ENCODE measurements at regions not wholly inside any gene's neighbourhood (a gene's known extent, or its start where the extent isn't known, plus 50 kb on each side); places are given as distances from the start of the nearest gene placed in this dataset.

DNA sequence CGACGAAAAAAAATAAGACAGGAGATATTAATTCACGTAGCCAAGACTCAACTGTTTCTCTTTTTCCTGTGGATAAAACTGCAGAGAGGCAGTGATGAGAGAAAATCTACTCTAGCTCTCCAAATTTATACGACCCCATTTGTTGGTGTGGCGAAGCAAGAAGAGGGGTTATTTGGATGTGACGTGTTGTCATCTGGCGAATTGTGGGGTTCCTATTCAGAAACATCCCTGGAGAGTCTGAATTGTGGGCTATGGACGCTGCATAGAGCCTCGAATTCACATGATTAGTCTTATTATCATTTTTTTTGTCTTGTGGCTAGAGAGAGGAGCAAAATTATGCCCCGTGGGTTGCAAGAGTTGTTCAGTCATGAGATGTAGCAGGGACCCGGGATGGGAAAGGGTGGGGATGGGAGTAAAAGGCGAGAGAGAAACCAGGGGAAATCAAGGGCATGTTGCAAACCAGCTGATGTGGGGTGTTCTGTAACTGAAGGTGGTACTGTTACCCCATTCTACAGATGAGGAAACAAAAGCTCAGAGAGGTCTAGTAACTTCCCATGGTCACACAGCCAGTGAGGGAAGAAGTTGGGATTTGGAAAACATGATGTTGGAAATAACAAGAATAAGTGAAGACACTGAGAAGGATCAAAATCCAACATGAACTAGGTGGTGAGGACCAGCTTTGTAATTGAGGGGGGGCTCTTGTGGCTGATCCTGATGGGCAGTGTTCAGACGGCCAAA lies 69.2 kb upstream of the SFMBT2 start:
- no peak for DNase-seq (ENCODE audit: low read depth in 3 of 3, low spot score in 2 of 3)

DNA sequence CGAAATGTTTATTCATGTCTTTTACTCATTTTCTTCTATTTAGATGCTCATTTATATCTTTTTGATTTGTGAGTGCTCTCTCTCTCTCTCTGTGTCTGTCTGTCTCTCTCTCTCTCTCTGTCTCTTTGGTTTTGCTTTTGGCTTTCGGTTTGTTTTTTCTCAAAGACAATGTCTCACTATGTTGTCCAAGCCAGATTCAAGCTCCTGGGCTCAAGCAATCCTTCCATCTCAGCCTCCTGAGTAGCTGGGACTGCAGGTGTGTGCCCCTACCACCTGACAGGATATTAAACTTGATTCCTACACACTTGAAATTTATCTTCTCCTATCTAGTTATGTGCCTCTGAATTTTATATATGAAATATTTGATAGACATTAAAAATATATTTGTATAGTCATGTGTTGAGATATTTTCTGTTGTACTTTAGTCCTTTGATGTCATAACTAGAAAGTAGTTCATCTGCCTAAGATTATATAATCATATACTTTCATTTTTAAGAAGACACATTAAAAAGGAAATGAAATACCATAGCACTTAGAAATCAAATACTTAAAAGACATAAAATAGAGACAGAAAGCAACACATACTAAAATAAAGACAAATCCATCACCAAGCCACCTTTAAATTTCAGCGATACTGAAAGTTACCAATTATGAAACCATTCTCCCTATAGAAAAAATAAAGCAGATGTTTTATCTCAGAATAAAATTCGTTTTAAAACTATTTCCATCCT lies 68.1 kb upstream of the SFMBT2 start:
- DNase-seq (ENCODE audit: low read depth in 3 of 3, low spot score in 2 of 3): no peak

DNA sequence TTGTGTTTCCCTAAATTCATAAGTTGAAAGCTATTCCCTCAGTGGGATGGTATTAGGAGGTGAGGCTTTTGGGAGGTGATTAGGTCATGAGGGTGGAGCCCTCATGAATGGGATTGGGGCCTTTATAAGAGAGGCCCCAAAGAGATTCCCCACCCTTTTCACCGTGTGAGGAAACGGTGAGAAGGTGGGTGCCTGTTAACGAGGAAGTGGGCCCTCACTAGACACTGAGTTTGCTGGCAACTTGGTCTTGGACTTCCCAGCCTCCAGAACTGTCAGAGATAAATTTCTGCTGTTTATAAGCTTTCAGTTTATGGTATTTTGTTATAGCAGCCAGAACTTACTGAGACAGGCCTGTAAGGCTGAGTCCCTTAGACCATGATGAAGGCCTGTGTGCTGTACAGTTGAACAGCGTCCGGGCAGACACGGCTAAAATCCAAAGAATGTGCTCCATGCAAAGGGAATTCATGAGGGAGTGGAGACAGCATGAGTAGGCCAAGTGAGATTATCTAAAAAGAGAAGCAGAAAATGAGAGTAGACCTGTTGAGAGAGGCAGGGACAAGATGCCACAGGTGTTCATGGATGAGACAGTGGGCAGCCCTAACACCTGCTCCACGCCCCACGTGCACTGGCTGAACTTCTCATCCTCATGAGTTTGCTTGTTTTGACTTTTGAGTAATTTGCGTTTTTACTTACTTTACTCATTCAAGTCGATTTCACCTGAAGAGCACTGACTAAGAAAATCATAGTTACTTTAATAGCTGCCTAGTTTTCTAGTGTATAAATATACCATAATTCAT lies 66.9 kb upstream of the SFMBT2 start:
- no peak for DNase-seq (ENCODE audit: low read depth in 3 of 3, low spot score in 2 of 3)

DNA sequence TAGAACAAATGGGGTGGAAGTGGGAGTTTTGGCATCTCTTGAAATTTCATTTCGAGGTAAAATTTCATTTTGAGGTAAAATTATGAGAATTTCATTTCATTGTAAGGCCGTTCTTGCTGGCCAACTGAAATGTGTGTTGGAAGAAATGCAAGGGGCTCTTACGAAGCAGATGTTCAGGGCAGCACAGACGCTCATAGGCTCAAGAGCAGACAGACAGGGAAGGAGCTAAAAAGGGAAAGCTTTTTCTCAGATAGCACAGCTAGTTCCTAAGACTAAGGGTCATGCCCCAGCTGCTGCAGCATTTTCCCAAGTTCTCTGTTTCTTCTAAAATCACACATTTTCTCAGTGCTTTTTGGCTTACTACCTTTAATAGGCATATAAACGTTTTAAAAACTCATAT lies 65.1 kb upstream of the SFMBT2 start:
- no peak for DNase-seq (ENCODE audit: low read depth in 3 of 3, low spot score in 2 of 3)

DNA sequence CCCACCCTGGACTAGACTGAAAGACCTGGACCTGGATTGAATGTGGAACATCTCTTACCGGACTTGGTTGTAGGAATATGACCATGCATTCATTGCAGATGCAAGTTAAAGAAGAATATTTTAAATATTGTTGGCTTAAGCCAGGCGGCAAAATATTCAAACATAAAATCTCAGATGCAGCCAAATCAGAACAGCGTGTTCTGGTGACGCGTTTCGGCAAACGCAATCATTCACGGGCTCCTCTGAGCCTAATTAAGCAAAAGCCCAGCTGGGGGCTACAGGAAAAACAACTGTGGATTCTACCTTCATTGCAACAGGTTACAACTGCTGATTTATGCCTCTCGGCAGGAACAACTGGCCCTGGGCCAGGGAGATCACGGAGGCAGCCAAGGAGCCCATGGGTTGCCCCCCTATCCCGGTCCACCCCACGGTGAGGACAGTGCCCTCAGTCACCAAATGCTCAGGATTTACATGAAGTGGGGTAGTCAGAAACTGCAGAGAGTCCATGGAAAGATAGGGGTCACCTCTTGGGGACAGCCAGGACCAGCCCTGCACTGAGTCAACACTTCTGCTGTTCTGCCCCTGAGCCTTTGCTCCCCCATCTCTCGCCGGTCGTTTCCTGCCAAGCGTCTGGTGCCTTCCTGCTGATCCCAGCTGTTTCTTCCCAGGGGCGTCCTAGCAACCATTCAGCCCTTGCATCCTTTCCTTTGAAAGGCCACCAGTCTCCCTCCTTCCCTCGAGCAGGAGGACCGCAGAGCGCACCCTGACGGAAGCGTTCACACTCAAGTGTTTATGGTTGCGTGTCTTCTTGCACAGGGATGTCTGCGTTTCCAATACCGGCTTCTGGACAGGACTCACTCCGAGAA lies 64.4 kb upstream of the SFMBT2 start:
- DNase-seq (ENCODE audit: low read depth in 3 of 3, low spot score in 2 of 3): no peak

DNA sequence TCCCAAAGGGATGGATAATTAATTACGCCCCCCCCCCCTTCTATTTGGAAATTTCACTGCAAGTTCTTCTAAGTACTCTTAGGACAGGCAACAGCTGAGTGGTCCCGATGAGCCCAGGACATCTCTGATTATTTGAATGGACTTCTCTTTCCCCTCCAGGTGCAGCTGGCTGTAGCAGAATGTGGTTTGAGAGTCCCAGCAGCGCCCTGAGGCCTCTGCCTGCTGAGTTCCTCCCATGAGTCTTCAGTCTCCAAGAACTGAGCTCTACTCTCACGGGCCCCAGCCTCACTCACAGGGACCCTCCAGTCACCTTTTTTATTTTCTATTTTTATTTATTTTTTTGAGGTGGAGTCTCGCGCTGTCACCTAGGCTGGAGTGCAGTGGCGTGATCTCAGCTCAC lies 63.6 kb upstream of the SFMBT2 start:
- no peak for DNase-seq (ENCODE audit: low read depth in 3 of 3, low spot score in 2 of 3)

DNA sequence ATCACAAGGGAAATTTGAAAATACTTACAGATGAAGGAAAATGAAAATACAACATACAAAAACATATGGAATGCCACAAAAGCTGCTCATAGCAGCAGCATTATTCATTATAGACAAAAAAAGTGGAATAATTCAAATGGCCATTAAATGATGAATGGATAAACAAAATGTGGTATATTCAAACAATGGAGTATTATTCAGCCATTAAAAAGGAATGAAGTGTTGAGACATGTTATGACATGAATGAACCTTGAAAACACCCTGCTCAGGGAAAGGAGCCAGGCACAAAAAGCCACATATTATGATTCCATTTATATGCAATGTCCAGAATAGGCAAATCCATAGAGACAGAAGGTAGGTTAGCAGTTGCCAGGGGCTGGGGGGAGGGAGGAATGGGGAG lies 62.6 kb upstream of the SFMBT2 start:
- DNase-seq (ENCODE audit: low read depth in 3 of 3, low spot score in 2 of 3): no peak

DNA sequence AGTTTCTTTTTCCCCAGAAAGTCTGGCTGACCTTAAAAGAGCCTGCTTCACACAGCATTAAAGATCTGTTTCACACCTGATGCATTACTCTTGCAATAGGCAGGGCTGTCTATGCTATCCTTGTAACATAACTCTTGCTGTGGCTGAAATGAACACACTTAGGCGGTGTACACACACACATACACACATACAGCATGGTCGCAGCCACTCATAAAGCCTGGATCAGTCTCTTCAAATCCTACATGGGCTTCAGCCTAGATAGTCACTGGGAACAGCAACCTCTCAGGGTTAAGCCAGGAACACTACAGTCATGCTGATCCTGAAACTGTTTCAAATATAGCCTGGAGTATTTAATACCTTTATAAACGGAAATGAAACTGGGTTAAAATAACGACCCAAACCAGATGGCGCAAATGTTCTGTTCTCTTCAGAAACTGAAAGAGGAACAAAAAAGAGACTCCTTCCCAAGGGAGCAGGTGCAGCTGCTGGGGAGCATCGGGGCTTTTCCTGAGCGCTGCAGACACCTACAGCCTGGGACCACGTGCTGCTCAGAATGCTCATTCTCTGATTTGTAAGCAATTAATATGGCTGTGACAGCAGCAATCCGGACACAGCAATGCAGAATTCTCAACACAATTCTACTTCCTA lies 61.0 kb upstream of the SFMBT2 start:
- no peak for DNase-seq (ENCODE audit: low read depth in 3 of 3, low spot score in 2 of 3)

DNA sequence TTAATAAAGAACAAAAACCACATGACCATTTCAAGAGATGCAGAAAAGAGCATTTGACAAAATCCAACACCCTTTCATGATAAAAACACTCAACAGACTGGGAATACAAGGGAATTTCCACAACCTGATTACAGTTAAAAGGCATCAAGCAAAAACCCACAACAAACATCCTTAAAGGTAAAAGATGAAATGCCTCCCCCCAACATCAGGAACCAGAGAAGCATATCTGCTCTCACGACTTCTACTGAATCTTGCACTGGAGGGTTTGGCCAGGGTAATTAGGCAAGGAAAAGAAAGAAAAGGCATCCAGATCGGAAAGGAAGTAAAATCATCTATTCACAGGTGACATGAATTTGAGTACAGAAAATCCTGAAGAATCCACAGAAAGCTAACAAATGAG lies 59.5 kb upstream of the SFMBT2 start:
- no peak for DNase-seq (ENCODE audit: low read depth in 3 of 3, low spot score in 2 of 3)

DNA sequence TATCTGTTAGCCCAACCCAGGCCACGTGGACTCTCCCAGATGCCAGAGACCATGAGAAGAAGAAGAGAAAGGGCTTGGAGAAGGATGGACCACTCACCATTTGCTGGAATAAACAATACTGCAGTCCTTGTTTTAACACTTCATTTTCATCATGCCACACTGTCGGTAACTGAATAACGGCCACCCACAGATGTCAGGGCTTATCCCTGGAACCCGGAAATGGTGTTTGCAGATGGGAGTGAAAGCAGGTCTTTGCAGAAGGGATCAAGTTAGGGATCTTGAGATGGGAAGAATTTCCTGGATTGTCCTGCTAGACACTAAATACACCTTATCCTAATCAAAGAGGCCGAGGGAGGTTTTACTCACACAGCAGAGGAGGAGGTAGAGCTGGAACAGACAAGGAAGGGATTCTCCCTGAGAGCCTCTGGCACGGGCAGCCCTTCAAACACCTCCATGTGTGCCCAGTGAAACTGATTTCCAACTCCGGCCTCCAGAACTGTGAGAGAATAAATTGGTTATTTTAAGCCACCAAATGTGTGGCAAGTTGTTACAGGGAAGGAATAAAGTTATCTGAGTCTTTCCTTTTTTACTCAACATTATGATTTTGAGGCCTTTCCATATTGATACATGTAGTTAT lies 56.3 kb upstream of the SFMBT2 start:
- DNase-seq (ENCODE audit: low read depth in 3 of 3, low spot score in 2 of 3): no peak

DNA sequence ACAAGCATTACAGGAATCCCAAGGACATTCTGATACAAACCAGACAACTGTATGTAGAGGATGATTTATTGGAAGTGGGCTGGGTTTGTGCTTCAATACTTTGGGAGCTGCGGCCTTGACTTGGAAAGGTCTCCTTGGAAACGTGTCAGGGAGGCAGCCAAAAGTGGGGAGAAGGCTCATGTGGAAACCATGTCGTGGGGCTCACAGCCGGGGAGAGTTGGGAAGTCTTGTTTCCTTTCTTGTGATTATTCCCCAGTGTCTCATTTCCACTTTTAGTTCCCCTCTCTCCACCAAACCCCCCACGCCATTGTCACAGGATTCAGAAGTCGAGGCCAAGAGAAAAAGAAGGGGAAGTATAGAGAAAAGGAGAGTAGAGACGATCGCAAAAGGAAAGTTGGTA lies 53.9 kb upstream of the SFMBT2 start:
- DNase-seq (ENCODE audit: low read depth in 3 of 3, low spot score in 2 of 3): no peak
